MM.1S (cell line): ENCODE measurements at regions not wholly inside any gene's neighbourhood (a gene's known extent, or its start where the extent isn't known, plus 50 kb on each side); places are given as distances from the start of the nearest gene placed in this dataset.

Experiments used
- DNase-seq: peaks from one replicate; pipeline ENCODE4 v3.0.0-alpha.2; 2015
- H2AFZ ChIP-seq: fragments of 300-600 bp; sonication (generic); 2 replicates; pipeline ENCODE4 v1.6.0; 2016; ENCODE audit warnings: antibody characterized with exemption, low read length
- H3F3A ChIP-seq: fragments of 300-600 bp; sonication (generic); 2 replicates; pipeline ENCODE4 v1.6.1; 2016; ENCODE audit warnings: mild to moderate bottlenecking, antibody characterized with exemption, low read length, moderate library complexity, mixed read lengths; ENCODE audit not compliant: insufficient read depth
- H3K27ac ChIP-seq: fragments of 300-600 bp; sonication (generic); 2 replicates; pipeline ENCODE4 v1.5.1; 2016; ENCODE audit warnings: mild to moderate bottlenecking, low read length
- H3K27me3 ChIP-seq: fragments of 300-600 bp; sonication (generic); replicated peaks from 2 replicates; pipeline ENCODE4 v1.6.0; 2016; ENCODE audit warnings: low read length; ENCODE audit not compliant: insufficient read depth
- H3K36me3 ChIP-seq: fragments of 300-600 bp; sonication (generic); replicated peaks from 2 replicates; pipeline ENCODE4 v1.6.1; 2016; ENCODE audit warnings: mild to moderate bottlenecking, low read length, mixed read lengths; ENCODE audit not compliant: insufficient read depth
- H3K4me1 ChIP-seq: fragments of 300-600 bp; sonication (generic); 2 replicates; pipeline ENCODE4 v1.6.1; 2016; ENCODE audit warnings: low read length, mixed read lengths
- H3K4me2 ChIP-seq: fragments of 300-600 bp; sonication (generic); 2 replicates; pipeline ENCODE4 v1.6.0; 2016; ENCODE audit warnings: low read depth, low read length
- H3K4me3 ChIP-seq: fragments of 300-600 bp; sonication (generic); 2 replicates; pipeline ENCODE4 v1.5.1; 2016; ENCODE audit warnings: low read length, mixed read lengths
- H3K79me2 ChIP-seq: fragments of 300-600 bp; sonication (generic); 2 replicates; pipeline ENCODE4 v1.6.1; 2016; ENCODE audit warnings: mixed run types, low read length, mixed read lengths
- H3K9ac ChIP-seq: fragments of 300-600 bp; sonication (generic); 2 replicates; pipeline ENCODE4 v1.6.1; 2016; ENCODE audit warnings: low read length, mixed read lengths
- H3K9me2 ChIP-seq: fragments of 300-600 bp; sonication (generic); replicated peaks from 2 replicates; pipeline ENCODE4 v1.6.1; 2016; ENCODE audit warnings: mild to moderate bottlenecking, low read length, mixed read lengths; ENCODE audit not compliant: insufficient read depth
- H3K9me3 ChIP-seq: fragments of 300-600 bp; sonication (generic); replicated peaks from 2 replicates; pipeline ENCODE4 v1.6.1; 2016; ENCODE audit warnings: mild to moderate bottlenecking, low read length, mixed read lengths; ENCODE audit not compliant: insufficient read depth
- H4K20me1 ChIP-seq: fragments of 300-600 bp; sonication (generic); 2 replicates; pipeline ENCODE4 v1.6.1; 2016; ENCODE audit warnings: mild to moderate bottlenecking, low read length, moderate library complexity, mixed read lengths; ENCODE audit not compliant: insufficient read depth
- CTCF ChIP-seq: fragments of 300-600 bp; sonication (generic); IDR thresholded peaks from 2 replicates; pipeline ENCODE4 v1.5.1; 2016; ENCODE audit warnings: antibody characterized with exemption, low read length, mixed read lengths
- EZH2 ChIP-seq: fragments of 300-600 bp; sonication (generic); optimal IDR thresholded peaks from 2 replicates; pipeline ENCODE3; 2017; ENCODE audit warnings: low read depth, mild to moderate bottlenecking, antibody characterized with exemption, low read length, mixed read lengths
- EZH2phosphoT487 ChIP-seq: fragments of 300-600 bp; sonication (generic); IDR thresholded peaks from 2 replicates; pipeline ENCODE4 v1.6.1; 2018; ENCODE audit warnings: antibody characterized with exemption, low read length

DNA sequence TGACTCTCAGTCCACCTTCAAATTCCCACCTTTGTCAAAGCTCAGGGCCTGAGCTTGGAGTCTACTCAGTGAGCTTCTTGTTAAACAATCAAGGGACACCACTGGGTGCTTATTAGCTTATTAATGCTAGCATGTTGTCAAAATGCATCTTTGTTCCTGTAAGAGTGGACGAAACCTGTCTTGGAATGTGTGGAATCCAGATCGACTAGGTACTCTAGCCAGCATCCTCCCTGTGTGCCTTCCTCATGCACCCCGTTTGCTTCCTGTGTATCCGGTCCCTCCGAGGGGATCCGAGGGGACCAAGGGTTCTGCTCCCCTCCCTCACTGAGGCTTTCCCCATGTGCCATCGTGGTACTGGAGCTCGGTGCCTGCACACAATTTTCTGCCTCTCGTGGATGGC, 75.7 kb upstream of the UBE3A start:
- Histone ChIP-seq H2AFZ (no peak overlapping the region), H3K79me2 (no peaks in the 10 kb centered on the region), H3K27ac (no peak overlapping the region), H3K36me3 (no peaks in the 10 kb centered on the region), H3K9me2 (no peaks in the 10 kb centered on the region), H3F3A (no peaks in the 10 kb centered on the region), H3K4me1 (no peaks in the 10 kb centered on the region), H3K9ac (no peak overlapping the region), H3K27me3 (no peaks in the 10 kb centered on the region), H3K4me3 (no peak overlapping the region), H3K4me2 (no peak overlapping the region), H3K9me3 (no peaks in the 10 kb centered on the region), H4K20me1 (no peaks in the 10 kb centered on the region)
- TF ChIP-seq CTCF (no peak), EZH2 (no peak), EZH2phosphoT487 (no peak)
- DNase-seq = no peak

GRCh38 chr15:25512957-25513356, 74.1 kb upstream of the UBE3A start:
- TF ChIP-seq EZH2phosphoT487 (no peak), EZH2 (no peak), CTCF (no peak)
- no peaks in the 10 kb centered on the region for H4K20me1 ChIP-seq
- H3K36me3 ChIP-seq = no peaks in the 10 kb centered on the region

DNA sequence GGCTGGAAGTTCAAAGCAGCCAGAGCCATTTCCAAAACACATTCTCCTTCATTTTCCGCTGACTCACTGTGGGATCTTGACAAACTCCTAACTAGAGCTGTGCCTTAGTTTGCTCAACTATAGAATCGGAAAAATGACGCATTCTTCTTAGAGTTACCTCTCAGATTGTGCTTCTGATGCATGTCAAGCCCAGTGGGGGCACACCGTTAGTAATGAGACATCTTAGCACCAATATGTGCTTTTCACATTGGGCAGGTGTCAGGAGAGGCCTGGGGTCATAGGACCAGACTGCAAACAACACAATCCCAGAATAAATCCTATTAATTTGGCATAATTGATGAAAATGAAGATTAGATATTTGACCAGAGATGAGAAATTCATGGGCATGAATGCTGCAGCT, 71.3 kb upstream of the UBE3A start:
- no peak overlapping the region for H3K9ac ChIP-seq

More at GRCh38 chr15:25512957-25513356, 74.1 kb upstream of the UBE3A start:
- no peak overlapping the region for H3K4me3 ChIP-seq
- H3K79me2 ChIP-seq = no peaks in the 10 kb centered on the region
- H2AFZ ChIP-seq = no peak overlapping the region
- no peaks in the 10 kb centered on the region for H3F3A ChIP-seq
- H3K27ac ChIP-seq = no peak overlapping the region
- H3K27me3 ChIP-seq = no peaks in the 10 kb centered on the region
- no peak for DNase-seq
- no peaks in the 10 kb centered on the region for H3K9me2 ChIP-seq
- H3K4me1 ChIP-seq = no peaks in the 10 kb centered on the region
- no peak overlapping the region for H3K4me2 ChIP-seq
- H3K9me3 ChIP-seq = no peaks in the 10 kb centered on the region
- no peak overlapping the region for H3K9ac ChIP-seq

More for the DNA sequence above, 71.3 kb upstream of the UBE3A start:
- no peaks in the 10 kb centered on the region for H3F3A ChIP-seq
- TF ChIP-seq CTCF = no peak
- TF ChIP-seq EZH2phosphoT487 = no peak
- no peak for TF ChIP-seq EZH2
- H3K4me1 ChIP-seq = no peaks in the 10 kb centered on the region
- H3K27ac ChIP-seq = no peak overlapping the region
- H3K9me2 ChIP-seq = no peaks in the 10 kb centered on the region
- H3K4me3 ChIP-seq = no peak overlapping the region
- DNase-seq = no peak
- no peak overlapping the region for H2AFZ ChIP-seq
- H3K9me3 ChIP-seq = no peaks in the 10 kb centered on the region
- no peaks in the 10 kb centered on the region for H3K27me3 ChIP-seq
- no peaks in the 10 kb centered on the region for H3K79me2 ChIP-seq
- no peak overlapping the region for H3K4me2 ChIP-seq
- H4K20me1 ChIP-seq = no peaks in the 10 kb centered on the region
- no peaks in the 10 kb centered on the region for H3K36me3 ChIP-seq
